Stimulated activated CD8-positive, alpha-beta memory T cell treated with anti-CD3 and anti-CD28 coated beads, Interleukin-15, amount 100 ng/mL, for 1 hour (primary cell): ENCODE measurements at regions not wholly inside any gene's neighbourhood (a gene's known extent, or its start where the extent isn't known, plus 50 kb on each side); places are given as distances from the start of the nearest gene placed in this dataset.

Source experiments
- DNase-seq: peaks from one replicate; pipeline ENCODE4 v3.0.0-alpha.2; 2020; ENCODE audit warnings: low read depth

DNA sequence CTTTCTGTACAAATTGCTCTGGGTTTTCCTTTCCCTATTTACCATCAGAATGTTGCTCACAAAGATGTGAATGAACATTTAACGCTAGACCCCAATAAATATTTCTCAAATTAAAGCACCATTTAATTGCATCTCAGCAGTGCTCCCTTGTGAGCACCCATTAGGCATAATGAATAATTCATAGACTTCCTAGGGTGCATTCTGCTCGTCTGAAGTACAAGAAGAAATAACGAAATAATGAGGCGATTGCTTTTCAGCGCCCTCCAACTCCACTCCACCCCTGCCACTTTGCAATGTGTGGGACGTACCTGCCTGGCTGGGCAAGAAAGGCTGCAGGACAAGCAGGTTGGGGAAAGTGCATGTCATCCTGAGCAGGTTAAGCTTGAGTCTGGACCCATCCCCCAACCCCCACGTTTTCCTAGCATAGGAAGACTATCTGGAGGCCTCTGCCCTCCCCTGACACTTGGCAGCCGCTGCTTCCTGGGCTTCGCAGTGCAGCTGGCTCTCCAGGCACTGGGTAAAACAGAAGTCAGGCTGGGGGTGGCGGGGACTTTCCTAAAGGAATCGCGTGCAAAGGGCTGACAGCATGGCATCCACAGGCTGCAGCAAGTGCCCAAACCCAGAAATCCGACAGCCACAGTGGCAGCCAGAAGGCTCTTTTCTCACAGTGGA lies 253.7 kb downstream of the DUSP6 start:
- no peak for DNase-seq

DNA sequence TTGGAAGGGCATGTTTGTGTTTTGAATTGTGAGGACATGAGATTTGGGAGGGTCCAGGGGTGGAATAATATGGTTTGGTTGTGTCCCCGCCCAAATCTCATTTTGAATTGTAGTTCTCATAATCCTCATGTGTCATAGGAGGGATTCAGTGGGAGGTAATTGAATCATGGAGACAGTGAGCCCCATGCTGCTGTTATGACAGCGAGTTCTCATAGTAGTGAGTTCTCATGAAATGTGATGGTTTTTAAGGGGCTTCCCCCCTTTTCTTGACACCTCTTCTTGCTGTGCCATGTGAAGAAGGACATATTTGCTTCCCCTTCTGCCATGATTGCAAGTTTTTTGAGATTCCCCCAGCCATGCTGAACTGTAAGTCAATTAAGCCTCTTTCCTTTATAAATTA lies 260.0 kb downstream of the DUSP6 start:
- DNase-seq: no peak

DNA sequence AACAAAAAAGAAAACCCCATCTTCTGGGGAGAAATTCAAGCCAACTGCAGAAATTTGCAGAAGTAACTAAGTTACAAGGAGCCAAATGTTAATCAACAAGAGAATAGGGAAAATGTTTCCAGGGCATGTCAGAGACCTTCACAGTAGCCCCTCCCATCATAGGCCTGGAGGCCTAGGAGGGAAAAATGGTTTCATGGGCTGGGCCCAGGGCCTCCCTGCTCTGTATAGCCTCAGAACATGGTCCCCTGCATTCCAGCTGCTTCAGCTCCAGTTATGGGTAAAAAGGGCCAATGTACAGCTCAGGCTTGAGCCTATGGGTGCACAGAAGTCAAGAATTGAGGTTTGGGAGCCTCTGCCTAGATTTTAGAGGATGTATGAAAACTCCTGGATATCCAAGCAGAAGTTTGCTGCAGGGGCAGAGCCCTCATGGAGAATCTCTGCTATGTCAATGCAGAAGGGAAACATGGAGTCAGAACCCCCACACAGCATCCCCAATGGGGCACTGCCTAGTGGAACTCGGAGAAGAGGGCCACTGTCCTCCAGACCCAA lies 260.9 kb downstream of the DUSP6 start:
- DNase-seq: no peak

DNA sequence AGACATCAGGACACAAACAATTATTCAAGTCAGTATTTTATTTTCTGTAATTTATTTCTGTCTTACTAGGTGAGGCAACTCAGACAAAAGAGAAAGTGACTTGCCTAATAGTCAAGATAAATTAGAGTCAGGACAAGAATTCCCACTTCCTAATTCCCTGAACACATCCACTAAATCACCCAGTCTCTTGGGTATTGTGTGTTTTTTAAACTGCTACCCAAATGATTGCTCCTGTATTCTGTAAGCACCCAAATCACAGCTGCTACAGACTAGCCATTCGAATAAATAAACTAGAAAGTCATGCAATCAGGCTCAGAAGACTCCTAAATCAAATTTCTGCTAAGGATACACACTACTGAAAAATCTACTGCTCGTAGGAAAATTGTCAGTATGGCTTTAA lies 263.0 kb downstream of the DUSP6 start:
- DNase-seq: no peak

DNA sequence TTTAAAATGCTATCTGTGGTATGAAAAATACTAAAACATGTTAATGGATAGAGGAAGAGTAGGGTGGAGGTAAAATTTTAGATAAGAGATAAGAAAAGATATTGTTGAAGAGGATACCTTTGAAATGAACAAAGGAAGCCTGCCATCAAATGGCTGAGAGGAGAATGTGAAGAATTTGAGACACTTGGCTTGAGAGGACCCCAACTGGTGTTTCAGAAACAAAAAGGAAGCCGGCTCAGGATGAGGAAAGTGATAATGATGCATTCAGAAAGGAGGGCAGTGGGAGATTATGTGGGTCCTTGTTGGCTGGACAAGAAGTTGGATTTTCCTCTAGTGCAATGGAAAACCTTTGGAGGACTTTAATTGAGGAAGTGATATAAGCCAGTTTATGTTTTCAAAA lies 264.4 kb downstream of the DUSP6 start:
- DNase-seq: no peak

DNA sequence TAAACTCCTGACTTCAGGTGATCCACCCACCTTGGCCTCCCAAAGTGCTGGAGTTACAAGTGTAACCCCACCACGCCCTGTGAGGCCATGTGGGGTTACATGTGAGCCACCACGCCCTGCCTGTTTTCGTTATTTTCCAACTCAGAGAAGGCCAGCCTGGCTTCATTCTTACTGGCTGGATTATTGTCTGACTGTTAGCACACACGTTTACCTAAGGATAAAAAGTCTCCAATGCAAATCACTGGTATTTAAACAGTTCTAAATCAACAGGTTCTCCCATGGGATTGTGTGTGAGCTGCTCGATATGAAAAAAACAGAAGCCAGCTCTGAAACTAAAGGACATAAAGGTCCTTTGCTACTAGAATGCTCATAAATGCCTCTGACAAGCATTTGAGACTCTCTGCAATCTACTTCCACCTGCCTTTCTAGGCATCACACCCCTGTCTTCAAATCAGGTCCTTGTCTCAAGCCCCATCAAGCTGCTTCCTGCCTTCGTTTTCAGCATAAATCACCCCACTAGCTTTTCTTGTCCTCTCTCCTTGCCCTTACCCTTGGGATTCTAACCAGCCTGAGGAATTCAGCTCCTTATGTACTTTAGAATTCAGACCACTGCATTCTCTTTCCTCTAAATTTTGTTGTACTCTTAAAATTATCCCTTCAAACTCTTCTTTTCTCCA lies 265.0 kb downstream of the DUSP6 start:
- DNase-seq: no peak

DNA sequence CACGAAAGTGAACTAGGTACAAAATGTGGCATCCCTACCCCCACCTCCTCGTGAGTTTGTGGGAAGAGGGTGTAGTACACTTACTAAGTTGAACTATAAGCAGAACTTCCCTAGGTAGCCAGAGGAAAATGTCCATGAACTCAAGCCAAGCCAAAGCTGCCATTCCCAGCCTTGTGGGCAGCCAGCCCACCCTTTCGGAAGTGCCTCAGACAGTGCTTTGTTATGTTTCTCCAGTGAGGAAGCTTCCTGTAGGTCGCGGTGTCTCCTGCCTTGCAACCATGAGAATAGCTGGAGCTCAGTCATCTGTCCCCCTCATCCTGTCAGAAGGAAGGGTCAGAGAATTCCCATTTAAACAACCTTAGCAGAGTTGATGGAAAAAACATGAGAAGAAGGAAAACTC lies 266.9 kb downstream of the DUSP6 start:
- no peak for DNase-seq

DNA sequence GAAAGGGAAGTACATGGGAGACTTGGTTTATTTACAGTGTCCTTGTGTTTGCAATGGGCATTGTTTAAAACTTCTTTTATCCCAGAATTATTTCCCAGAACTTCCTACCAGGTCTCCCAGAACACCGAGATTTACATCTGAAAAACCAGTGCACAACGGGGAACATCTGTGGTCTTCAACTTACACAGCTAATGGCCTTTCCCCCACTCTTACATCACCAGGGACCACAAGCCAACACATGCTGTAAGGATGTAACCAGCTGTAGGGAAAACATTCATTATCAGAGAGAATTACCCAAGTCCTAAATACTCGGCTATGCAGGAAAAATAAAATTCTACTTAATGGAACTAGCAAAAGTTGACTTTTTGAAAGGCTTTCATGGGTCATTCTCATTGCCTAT lies 267.6 kb downstream of the DUSP6 start:
- no peak for DNase-seq

DNA sequence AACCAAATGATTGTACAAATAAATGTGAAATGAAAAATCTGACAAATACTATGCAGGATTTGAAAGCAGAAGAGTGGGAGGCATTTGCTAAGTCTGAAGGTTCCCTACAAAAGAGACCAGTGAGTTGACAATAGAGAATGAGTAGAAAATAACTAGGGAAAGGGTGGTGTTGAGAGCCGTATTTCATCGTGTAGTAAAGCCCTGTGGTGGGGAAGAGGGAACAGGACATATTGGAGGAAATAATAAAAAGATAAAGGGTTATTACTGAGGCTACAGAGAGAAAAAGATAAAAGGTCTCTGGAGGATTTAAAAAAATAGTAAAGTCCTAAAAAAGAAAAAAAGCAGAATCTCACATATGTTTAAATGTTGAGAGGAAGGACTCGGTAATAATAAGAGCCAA lies 268.8 kb downstream of the DUSP6 start:
- DNase-seq: no peak

DNA sequence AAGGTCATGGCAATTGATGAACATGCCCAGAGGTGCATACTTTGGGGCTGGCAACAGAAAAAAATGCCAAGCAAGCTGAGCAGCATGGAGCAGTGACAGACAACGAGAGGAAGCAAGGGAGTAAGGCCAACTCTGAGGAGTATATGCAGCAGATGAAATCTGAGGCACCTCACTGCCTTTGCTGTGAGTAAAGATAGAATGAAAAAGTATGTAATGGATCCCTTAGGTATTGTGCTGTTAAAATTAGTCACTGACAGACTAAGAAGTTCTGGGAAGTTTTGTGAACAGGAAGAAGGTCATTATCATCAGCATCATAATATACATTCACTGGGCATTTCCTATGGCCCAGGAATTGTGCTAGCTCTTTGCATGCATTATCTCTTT lies 269.9 kb downstream of the DUSP6 start:
- no peak for DNase-seq

DNA sequence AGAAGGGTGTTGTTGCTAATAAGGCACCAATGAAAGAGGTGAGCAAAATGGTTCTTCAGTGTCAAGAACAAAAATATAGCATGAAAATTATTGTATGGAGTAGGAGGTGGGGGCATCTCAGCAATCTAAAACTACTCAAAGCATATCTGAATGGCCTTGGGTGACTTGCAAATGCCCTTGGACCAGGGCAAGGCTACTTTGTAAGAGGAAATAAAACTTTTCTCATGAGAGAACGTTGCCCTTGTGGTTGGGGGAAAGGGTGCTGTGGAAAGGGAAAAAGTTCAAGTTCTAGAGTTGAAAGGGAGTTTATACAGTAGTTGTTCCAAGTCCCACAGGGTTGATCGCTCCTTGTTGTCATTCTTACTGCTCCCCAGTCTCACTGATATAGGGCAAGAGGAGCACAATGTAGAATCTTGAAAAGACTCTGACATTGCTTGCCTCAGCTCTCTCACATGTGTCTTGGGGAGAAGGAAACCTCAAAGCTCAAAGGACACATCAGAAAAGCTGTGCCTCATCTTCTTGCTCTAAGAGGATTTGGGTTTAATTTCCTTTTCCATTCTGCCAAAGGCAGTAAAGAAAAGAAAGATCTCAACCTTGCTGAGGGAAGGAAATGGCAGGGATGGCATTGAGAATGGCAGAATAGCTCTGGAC lies 270.5 kb downstream of the DUSP6 start:
- no peak for DNase-seq

DNA sequence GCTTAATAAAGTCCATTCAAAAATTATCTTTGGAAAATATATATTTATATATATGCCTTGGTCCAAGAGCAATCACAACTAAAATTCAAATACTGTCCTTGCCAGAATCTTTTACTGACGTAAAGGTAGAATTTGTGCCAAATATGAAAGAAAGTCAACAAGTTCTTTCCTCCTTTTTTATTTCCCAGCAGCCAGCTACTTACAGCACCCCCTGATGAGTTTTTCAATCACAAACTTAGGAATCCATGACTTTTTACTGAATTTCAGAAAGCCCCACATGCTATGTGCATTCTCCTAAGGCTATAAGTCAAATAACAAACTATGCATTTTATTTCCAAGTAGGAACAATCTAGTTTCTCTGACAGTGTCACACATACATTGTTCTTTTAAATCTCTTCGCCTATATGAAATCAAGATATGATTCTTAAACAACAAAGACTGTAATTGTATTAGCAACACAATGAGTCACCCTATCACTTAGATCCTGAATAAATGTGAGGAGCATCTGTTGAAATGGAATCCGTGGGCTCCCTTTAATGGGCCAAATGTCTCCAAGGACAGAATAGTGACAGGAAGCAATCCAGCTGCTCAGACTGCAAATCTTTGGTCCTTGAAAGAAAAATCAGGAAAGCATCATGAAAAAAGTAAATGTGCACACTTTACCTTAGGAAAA lies 271.4 kb downstream of the DUSP6 start:
- DNase-seq: no peak

DNA sequence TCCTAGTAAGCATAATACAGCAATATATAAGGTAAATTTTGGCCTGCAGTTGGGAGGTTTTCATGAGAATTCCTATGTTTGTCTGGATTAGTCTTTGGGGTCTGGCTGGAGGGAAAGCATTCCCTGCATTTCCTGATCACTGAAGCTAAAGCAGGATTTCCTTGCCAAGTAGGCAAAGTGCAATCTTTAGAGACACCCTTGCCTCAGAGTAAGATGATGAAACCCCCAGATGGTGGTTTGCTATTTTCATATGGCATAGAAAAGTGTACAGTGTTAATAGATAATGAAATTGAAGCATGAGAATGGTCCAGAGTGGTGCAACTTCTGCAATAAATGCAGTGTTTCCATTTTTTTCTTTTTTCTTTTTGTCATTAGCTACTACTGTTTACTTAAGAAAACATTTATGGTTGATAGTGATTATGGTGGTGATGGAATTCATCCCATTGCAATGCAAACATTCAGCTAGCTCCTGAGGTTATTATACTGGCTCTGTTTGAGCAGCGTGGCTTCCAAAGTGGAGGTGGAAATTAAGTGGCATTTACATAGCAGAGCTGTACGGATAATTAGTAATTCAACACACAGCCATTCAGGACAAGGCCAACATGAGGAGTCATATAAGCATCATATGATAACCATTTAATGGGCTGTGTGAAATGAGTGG lies 276.3 kb downstream of the DUSP6 start:
- DNase-seq: no peak

DNA sequence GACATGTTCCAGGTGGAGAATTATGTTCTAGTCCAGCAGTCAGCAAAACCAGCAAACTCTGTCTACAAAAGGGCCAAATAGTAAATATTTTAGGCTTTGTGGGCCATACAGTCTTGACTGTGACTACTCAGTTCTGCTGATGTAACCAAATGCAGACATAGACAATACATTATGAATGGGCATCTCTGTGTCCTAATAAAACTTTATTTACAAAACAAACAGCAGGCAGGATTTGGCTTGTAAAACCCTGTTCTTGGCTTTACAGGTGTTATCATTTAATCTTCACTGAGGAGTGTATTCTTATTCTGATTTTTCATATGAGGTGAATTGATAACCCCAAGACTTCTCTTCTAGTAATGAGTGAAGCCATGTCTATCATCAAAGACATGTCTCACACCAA lies 278.6 kb downstream of the DUSP6 start:
- DNase-seq: no peak

DNA sequence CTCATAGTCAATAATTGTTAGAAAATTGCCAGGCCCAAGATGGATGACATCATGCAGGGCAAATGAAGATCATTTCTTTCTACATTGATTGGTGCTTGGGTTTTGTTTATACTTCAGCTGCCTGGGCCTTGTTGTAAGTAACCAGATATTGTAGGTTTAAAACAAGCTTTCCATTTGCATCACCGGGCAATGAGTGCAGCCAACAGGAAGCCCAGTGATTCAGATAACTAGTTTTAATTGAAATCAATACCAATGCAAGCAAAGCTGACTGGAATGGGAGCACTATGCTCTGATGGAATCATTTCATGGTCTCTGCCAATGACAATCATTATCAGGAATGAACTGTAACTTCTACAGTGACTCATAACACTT lies 279.3 kb downstream of the DUSP6 start:
- DNase-seq: no peak

DNA sequence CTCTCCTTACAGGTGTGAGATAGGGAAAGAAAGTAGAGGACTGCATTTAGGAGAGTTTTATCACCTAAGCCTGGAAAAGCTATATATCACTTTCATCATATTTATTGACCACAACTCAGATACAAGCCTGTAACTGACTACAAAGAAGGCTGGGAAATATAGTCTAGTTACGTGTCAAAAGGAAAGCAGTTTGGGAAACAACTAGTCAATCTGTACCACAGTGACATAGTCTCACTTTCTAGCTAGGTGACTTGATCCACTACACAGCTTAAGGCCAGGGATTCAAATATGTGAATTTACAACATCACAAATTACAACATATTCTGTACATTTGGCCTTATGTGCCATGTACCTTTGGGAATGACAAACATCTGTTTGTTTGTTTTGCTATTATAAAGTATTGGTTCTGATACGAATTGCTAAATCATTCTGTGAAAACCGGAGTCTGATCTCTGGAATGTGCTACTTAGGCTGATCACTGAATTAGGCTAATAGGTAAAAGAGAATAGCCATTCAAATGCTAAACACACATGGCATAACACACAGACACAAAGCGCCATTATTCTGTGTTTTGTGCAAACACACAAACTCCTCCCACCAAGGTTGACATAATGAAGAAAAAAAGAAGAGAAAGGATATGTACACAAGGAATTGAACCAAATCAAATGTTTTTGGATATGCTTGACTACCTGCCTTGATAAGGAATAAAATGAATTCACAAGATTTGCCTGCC lies 279.8 kb downstream of the DUSP6 start:
- no peak for DNase-seq

DNA sequence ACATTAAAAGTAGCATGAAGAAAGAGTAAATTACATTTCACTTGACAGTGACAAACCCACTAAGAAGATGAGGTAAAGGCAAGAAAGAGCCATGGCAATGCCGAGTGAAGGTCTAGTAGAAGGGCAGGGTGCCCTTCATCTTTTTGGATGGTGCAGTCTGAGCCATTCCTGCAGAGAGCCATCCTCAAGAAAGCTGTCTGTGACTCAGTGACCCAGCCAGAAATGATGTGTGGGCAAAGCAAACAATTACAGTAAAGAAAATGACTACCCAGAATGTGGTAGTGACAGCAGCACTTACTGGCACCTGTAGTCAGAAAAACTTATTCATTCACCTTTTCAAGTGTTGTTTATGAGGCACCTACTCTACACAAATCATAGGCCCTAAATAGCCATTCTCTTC lies 281.7 kb downstream of the DUSP6 start:
- no peak for DNase-seq

DNA sequence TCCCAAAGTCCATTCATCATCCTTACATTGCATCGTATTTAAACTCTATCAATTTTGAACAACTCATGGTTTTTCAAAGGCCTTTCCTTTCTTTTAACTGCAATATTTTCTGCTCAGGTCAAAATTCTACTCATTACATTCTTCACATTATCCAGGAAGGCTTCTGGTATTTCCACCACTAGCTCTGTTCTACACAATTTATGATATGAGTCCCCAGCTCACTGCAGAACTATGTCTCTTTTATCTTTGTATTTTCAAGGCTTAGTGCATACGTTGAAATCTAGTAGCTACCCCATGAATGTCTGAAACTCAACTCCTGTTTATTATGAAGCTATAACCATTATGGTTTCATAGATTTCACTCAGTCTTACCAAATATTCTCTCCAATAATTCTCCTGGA lies 282.9 kb downstream of the DUSP6 start:
- DNase-seq: no peak

DNA sequence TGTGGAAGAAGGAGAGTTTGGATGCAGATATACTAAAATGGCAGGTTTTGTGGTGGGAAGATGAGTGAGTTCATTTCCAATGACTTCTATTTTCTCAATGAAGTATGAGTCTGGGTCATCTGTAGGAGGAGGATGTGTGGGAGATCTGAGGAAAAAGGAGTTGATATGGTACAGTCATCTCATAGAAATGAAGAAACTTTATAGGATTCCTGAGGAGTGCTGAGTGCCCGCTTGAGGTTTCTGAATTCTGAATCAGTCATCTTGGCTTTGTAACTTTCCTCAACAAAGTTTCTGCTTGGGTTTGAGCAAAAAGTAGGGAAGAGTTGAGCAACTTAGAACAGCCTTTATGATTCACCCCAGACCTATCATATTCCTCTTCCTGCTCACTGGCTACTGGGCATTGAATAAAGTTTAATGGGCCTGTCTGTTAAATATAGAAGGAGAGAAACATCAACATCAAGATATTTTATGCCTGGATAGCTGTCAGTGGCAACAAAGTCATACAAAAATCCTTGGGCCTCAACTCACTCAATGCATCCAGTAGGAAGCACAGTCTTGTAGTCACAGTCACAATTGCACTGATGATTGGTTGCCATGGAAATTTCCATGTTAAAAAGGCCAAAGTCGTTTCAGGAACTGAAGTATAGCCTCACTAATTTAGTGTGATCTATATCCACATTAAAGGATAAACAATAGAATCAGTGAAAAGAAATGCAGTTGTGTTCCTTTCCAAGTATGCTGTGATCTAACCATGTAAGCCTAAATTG lies 284.7 kb downstream of the DUSP6 start:
- DNase-seq: no peak

DNA sequence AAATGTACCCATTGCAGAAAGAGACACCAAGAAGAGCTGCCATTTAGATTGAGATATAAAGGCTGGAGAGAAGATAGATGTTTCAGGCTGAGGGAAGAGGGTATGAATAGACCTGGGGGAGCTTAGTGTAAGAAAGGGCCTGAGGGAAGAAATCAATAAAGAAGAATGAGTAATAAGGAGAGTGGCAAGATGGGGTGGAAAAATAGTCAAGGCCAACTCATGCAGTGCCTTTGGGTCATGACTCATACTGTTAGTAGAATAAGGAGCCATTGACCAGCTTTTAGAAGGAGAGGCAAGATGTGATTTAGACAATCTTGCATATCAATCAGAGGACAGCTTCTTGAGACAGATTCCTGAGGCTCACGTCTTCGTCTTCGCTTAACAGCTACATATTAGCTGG lies 287.5 kb downstream of the DUSP6 start:
- no peak for DNase-seq

DNA sequence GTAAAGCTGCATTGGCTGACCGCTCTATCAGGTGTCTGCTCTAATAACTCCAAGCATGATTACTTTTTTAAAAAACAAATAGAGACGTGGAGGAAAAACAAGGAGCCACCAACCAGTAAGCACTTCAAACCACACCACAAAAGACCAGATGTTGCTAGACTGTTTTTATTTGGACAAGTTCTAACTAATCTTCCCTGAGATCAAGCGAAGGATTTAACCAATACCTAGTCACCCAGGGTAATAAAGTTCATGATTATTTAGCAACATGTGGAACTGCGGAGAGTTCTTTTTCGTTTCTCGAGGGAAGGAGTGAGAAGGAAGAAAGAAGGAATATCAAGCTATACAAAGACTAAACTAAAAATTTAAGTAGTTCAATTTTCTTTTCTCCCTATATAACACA lies 288.1 kb downstream of the DUSP6 start:
- DNase-seq: no peak
